Muscle of arm (tissue), 1 donor: ENCODE measurements at regions not wholly inside any gene's neighbourhood (a gene's known extent, or its start where the extent isn't known, plus 50 kb on each side); places are given as distances from the start of the nearest gene placed in this dataset.
A peak's percentile ranks its signal among the peaks of the same experiment; 100 is the strongest.

Experiments
- DNase-seq: peaks from one replicate; pipeline ENCODE4 v3.0.0-alpha.2; 2013

DNA sequence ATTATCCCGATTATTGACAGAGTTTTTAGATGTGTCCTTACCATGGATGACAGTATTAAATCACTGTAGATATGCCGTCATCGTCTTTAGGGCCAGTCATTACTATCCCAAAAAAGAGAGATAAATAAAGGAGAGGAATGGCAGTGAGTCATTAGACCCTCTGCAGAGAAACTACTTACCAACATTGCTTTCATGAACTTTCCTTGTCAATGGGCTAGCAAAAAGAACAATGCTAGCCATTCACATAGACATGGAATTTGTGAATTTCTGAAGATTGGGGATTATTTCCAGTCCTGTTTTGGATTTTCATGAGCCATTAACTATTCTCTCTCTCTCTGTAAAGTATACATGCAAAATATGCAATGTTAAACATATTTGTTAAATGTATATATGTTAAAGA is 319.4 kb upstream of the FANCL start:
- no peak for DNase-seq

DNA sequence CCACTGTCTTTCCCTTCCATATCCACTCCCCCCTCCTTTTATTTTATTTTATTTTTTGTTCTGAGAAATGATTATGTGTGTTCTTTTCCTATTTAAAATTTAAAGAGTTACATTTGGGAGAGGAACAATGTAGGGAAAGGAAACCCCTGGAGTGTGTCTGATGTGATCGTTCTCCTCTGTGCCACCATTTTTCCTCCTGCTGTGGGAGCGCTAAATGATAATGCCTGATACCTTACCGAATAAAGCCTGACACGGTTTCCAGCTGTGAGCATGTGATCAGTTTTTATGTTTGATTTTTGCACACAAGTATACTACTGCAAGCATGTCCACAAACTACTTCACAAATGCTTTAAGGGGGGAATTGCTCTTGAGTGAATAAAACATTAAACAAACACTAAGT is 317.8 kb upstream of the FANCL start:
- DNase-seq: no peak

DNA sequence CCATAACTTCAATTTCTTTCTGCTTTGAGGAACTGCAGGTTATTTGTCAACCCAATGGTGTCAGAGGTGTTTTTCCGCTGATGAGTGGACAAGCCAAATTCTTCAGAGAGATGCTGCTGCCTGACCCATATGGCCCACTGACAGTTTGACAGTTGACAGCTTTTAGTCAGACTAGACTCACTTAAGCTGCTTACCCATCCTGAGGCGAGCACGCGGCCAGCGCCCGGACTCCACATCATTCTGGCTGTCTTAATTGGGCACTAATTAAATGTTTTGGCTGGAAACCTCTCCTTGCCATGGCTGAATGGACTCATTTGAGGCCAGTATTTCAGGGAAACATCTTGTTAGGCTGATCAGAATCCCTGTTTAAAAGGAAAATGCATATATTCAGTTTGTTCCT is 316.1 kb upstream of the FANCL start:
- DNase-seq: no peak

DNA sequence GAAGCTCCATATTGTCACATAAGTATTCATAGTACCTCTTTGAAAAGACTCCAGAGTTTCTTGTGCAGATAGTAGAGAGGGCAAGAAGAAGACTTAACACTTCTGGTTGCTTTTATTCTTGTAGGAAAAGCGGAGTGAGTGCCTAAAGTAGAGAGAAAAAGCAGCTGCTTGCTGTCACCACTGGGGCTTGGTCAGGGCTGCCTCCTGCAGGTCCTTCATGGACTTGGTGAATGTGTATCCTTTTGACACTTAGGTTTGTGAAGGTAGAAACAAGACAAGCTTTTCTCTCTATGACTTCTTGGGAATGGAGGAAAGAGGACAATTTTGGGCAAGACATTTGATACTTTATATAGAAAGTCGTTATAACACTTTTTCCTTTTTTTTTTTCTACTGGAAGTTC is 312.8 kb upstream of the FANCL start:
- no peak for DNase-seq

DNA sequence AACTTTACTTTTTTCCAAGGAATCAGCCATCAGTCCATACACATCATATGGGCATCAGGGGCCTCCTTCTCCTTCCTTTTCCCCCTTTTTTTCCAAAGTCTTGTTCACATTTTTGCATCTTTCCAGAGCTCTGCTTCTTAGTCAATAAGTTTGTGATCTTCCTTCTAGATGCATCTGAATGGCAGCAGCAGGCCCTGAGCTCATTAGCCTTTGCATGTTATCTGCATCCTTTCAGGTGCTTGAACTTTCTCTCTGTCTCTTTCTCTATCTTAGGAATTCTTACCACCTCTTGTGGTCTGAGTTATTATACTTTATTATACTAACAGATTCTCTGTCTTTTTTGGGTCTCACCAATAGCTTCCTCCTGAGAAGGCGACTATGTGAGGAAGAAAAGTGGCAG is 312.4 kb upstream of the FANCL start:
- DNase-seq: no peak

DNA sequence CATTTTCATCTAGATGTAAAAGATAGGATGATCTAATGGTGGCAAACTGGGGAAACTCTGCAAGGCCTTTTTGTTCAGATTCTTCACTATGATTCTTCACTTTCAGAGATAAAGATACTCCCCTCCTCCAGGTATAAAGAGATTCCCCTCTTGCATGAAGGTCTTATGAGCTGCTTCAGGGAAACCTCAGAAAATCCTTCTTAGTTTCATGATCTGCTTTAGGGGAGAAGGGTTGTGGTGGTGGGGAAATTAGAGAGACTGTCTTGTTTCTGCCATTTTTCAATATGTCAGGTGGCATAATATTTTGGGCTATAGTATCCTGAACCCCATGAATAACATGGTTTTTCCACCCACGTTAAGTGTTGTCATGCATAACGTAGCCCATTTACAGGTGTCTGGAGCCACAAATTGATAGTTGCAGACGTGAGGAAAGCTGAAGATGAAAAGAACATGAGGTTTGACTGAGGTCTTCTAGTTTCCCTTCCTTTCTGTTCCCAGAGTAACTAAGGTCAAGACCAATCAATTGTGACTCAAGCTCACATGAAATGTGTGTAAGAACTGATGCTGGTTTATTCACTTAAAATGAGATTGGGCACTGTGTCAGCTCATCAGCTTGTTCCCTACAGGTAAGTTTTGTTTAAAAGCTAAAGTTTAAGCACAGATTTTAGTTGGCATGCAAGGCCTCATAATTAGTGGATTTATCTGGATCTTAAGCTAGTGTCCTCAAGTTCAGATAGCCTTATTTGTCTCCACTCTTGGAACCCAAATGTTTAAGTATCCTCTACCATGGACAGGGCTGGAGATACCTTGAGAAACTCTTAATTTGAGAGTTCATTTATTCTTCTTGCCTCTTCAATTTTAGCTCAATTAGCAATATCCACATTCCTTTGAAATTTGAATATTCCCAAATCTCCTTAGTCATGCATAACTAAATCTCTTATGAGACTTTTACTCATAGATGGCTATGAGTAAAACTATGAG is 304.5 kb upstream of the FANCL start:
- DNase-seq: no peak

DNA sequence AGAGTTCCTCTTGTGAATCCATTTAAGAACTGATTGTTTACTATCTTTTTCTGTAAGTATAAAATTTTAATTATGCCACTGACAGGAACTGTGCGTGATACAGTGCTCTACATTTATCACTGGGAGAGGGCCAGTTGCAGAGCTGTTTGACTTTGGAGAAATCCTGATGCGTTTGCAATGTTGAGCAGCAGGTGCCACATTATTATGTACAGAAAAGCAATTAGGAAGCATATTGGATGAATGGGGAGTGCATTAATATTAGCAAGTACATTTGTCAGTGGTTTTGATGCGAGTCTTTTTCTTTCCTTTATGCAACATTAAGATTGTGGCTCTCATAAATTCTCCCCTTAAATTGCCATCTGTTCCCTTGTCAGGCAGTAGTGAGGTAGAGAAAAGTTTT is 302.3 kb upstream of the FANCL start:
- no peak for DNase-seq

DNA sequence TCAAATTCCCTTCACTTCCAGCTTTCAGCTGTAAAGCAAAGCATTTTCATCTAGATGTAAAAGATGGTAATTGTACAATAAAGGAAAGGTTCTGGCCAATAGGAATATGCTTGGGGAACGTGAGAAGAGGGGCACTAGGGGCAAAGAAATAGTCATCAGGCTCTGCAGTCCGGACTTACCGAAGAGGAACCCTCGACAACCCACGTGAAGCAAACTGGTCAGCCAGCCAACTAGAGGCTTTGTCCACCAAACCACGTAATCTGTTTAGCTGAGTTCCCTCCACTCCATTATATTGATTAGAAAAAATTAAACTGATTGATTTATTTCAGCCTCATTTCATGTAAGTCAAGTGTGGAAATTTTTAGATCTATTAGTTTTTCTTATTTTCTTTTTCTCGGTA is 300.4 kb upstream of the FANCL start:
- DNase-seq: no peak

DNA sequence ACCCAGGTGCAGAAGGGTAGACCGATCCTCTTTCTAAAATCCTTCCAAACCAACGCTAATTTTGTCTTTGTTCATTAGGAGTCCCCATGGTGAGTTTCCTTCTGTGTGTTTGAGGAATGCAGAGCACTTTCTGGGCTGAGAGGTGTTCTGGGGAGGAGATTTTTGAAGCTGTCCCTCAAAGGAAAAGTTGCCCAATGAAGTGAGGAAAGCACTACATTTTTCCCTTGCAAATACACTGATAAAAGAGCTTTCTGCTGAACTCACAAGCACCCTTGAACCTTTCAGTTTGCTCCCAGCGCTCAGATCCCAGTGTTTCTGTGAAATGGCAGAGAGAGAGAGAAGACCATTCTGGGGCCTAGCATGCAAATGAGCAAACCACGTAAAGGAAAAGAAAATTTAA is 299.6 kb upstream of the FANCL start:
- DNase-seq: no peak

DNA sequence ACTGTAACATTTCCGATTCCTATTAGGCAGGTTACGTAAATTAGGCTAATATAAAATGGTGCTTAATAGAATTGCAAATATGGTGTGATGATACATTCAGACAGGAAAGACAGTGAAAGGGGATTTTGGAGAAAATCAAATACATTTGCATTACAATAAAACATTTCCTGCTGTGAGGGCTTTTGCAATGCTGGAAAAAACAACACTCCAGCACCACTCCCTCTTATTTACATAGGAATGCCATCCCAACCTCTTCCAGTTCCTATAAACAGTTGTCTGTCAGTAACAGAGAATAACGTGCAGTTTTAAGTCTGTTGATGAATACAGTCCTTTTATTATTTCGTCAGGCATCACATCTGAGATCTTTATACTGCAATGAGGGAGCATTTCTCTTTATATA is 298.8 kb upstream of the FANCL start:
- no peak for DNase-seq

DNA sequence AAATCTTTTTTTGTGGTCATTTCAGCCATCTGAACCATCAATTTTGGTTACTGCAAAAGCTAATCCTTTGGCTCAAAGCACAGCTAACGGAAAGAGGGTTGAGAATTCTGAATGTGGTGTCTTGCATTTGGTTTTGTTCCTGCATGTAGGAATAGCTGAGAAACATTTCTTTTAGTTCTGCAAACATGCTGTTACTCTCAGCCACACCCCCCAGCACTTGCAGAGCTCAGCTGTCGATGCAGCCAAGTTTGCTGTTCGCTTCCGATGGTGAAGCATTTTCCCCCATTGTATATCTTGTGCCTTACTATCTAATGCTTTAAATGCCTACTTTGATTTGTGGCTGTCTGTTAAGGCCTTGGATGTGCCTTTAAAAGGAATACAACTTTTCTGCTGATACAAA is 294.9 kb upstream of the FANCL start:
- peak; percentile 4 for DNase-seq

DNA sequence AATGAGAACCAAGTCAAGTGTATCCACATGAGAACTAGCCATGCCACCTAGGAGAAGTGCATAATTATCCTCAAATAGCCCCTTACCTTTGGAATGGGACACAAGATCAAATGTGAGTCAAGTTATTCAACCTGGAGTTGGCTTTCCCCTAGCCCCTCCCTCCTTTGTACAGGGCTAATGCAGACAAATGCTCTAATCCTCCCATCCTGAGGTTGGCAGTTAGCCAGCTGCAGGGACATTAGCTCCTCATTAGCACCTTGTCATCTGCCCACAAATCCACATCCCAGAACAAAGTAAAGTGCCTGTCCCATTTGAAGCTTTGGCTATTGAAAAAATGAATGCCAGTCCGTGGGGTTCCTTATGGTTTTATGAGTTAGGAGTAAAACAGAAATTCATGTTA is 294.1 kb upstream of the FANCL start:
- DNase-seq: no peak

DNA sequence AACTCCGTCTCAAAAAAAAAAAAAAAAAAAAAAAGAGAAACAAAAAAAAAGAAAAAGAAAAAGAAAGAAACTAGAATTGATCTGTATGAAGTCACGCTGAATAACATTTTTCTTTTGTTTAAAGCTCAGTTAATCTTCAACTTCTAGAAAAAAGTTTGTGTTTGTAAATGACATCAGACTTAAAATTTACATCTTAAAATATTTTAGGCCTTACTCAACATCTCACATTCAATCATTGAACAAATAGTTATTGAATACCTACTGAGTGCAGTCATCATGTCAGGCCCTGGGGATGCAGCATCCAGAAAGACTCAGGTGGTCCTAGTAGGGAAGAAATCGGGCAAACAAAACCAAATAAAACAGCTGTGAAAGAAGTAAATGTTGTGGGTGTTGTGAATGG is 292.3 kb upstream of the FANCL start:
- no peak for DNase-seq

DNA sequence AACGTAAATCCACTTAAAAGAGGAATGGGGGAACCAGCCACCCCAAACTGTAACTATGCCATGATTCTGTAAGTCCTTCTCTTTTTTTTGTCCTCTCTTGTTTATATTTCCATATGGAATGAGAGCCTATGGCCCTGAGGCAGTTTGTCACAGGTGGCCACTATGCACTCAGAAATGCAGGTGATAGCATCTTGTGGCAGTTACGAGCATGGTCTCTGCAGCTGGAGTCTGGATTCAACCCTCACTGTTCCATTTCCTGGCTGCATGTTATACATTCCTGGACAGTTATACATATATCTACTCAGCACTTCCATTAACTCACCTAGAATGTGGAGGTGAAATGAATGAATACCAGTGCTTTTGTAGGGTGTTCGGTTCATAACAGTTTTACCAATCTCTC is 291.5 kb upstream of the FANCL start:
- no peak for DNase-seq

DNA sequence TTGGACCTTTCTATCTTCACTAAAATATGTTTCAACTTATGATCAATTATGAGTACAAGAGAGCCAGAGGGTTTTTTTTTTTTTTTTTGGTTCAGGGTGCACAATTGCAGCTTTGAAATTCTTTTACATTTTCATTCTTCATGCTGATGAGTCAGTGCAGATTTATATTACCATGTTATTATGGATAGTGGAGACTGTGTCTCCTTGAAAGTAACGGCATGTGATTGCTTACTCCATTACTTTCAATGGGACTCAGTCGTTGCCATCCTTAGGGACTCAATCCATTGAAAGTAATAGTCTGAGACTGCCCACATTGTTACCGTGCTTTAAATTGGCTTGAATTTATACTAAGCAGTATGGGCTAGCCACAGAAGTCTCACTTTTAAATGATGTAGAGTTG is 286.5 kb upstream of the FANCL start:
- DNase-seq: no peak

DNA sequence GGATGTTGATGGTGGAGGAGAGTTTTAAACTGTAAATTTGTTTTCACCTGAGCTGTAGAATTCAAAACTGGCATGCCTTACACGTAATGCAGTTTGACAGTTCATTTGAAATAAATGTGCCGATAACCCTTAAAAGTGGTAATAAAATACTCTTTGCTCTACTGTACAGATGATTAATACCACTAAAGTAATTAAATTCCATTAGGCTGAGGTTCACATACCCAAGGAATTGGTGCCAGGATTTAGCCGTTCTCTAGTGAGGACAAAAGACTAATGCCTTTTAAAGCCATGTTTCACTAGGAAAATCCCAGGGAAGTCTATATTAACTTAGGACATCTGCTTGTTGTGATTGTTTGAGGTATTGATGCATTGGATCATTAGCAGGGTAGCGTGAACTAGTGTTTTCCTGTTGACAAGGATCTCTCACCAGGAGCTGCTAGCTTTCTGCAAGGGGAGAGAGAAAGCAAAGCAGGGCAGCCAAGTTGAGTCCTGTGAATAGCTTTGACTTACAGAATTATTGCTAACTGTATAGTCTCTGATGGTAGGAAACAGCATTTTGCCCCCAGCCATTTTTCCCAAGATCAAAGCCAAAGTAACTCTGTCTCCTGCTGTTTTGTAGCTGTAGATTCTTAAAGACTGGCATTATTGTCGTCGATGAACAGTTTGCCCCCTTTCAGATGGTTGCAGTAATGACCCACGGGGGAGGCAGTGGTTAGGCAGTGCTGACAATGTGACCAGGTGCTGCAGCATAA is 280.9 kb upstream of the FANCL start:
- DNase-seq: no peak

DNA sequence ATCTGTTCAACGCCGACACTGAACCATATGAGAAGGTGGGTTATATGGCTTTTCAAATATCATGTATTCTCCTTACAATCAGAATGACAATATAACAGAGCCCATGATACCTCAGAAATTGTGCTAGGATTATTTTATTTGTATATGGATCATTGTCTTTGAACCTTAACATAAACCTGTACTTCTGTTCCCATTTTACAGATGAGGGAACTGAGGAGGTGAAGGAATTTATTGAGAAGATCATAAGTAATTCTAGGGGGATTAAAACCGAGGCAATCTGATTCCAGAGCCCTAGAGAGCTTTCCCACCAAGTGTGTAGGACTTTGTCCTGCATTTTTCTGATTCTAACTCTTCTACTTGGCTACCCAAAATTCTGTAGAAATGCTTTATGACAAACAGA is 279.8 kb upstream of the FANCL start:
- DNase-seq: no peak

DNA sequence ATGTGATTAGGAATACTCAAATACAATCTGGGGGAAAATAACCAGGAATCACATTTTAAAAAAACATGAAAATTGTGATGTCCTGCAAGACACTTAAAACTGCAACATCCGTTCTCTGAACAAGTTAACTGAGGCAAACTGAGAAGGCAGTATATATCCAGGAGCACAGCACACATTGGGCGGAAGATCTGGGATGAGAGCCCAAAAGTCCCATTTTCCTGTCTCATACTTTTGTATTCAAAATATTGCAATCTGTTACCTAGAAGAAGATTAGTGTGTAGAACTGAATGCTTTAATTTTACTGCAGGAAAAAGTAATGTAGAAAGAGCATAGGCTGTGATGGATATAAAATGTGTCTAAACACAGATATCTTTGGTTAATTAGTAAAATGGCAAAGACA is 276.8 kb upstream of the FANCL start:
- no peak for DNase-seq

DNA sequence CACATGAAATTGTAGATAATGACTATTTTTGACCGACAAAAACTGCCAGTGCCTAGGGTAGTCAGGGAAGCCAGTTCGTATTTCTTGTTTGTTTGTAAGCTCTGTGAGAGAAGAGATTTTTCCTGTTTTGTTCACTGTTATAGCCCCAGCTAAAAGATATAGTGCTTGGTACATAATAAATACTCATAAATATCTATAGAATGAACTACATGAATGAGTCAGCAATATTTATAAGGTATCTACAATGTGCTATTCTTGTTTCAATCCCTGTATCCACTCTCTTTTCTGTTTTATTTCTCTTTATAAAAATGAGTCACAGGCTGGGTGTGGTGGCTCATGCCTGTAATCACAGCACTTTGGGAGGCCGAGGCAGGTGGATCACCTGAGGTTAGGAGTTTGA is 275.6 kb upstream of the FANCL start:
- DNase-seq: no peak

DNA sequence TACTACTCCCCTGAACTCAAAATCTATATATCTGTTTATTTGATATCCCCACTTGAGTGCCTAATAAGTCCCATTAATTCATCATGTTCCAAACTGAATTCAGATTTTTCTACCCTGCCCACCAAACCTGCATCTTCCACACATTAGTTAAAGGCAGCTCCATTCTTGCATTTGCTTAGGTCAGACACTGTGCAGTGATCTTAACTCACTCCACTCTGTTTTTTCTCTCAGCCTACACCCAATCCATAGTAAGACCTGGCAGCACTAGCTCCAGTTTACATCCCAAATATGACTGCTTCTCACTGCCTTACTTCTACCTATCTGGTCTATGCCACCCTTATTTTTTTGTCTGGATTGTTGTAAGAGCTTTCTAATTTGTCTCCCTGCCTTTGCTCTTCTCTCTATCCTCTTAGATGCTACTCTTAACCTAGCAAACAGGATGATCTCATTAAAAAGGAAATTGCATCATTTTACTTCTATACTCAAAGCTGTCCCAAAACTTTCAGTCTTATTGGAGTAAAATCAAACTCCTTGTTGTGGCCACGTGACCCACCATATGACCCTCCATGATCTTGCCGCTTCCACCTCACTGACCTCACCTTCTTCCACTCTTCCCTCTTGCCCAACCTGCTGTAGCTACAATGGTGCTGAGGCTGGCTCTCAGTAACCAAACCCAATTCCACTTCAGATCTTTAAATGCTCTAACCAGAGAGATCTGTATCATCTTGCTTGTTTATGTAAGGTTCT is 274.9 kb upstream of the FANCL start:
- DNase-seq: no peak

DNA sequence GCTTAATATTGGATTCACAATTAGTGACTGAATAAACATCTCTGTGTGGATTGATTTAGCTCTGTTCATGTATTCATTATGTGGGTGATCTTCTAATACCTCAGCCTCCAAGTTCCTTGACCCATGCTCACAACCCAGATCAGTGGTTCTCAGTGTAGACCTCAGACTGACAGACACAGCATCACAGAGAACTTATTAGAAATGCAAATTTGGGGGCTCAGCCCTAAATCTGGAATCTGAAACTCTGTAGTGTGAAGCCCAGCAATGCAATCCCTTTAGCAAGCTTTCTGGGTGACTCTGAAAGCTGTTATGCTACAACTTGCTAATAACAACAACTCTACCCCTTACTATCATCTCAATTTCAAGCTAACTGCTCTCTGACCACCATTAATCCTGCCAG is 273.1 kb upstream of the FANCL start:
- no peak for DNase-seq

DNA sequence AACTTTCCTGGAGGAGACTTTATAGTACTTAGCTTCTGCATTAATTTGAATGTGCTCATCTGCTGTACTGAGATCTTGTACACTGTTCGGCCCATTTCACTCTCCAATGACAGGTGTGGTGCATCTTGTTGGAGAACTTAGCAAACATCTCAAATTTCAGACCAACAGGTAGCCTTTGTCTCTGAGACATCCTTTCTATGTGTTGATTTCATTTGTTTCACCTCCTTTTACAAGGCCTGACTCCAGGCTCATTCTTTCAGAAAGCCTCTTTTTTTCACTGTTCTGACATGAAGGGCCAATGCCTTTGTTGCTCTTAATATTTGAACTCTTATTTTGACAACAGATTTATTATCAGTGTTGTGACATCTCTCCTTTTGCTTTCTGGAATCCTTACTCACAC is 271.8 kb upstream of the FANCL start:
- no peak for DNase-seq

DNA sequence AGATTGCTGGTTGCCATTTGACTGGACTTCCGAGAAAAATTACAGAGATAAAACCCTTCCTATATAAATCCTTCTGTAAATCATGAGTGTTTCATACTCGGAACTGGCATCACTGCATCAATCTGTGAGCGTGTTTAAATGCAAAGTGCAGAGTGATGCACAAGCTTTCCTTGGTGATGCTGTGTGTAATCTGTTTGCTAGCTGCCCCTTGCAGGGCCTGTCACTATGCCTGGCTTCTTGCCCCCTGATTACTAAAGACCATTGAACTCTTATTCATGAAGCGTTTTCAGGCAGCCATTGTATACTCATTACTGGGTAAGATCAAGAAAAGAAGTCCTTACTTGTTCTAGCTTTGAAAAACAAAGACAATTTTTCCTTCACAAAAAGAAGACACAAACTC is 266.9 kb upstream of the FANCL start:
- no peak for DNase-seq
